ENCODE measurements at regions not wholly inside any gene's neighbourhood (a gene's known extent, or its start where the extent isn't known, plus 50 kb on each side); places are given as distances from the start of the nearest gene placed in this dataset.
"Not testable (repeated sequence)": the region's sequence is repeated elsewhere in the genome, so short reads cannot be mapped to it uniquely, and the experiment has no call there.

- H3K27me3 Mint-ChIP-seq: peaks cover 65% of the 10 kb centered on the region
- not testable (repeated sequence) for H3K4me3 Mint-ChIP-seq, H3K4me1 Mint-ChIP-seq, DNase-seq, H3K9me3 Mint-ChIP-seq, ATAC-seq, H3K27ac Mint-ChIP-seq
Observed at GRCh38 chr20:48512539-48512938, 315.3 kb downstream of the PREX1 start.

- not testable (repeated sequence) for H3K4me3 Mint-ChIP-seq, H3K9me3 Mint-ChIP-seq, H3K4me1 Mint-ChIP-seq, H3K27ac Mint-ChIP-seq, ATAC-seq, DNase-seq
- H3K27me3 Mint-ChIP-seq: peaks cover 14% of the 10 kb centered on the region
Observed at GRCh38 chr20:48505066-48505465, 322.7 kb downstream of the PREX1 start.

GRCh38 chr20:48503166-48503815, 324.5 kb downstream of the PREX1 start:
- no peak overlapping the region for H3K27ac Mint-ChIP-seq

GRCh38 chr20:48502758-48503157, 325.0 kb downstream of the PREX1 start:
- no peak for ATAC-seq
- peaks cover 11% of the 10 kb centered on the region for H3K27me3 Mint-ChIP-seq
- no peaks in the 10 kb centered on the region for H3K4me1 Mint-ChIP-seq
- no peak overlapping the region for H3K4me3 Mint-ChIP-seq
- H3K9me3 Mint-ChIP-seq: no peaks in the 10 kb centered on the region
- no peak overlapping the region for H3K27ac Mint-ChIP-seq
- DNase-seq: no peak

More at GRCh38 chr20:48503166-48503815, 324.5 kb downstream of the PREX1 start:
- peaks cover 13% of the 10 kb centered on the region for H3K27me3 Mint-ChIP-seq
- H3K4me3 Mint-ChIP-seq: no peak overlapping the region
- DNase-seq (no peak), ATAC-seq (no peak)
- no peaks in the 10 kb centered on the region for H3K9me3 Mint-ChIP-seq
- H3K4me1 Mint-ChIP-seq: no peaks in the 10 kb centered on the region

GRCh38 chr20:48502016-48502415, 325.8 kb downstream of the PREX1 start:
- no peak overlapping the region for H3K27ac Mint-ChIP-seq
- H3K9me3 Mint-ChIP-seq: no peaks in the 10 kb centered on the region
- no peak for ATAC-seq
- no peak for DNase-seq
- no peaks in the 10 kb centered on the region for H3K4me1 Mint-ChIP-seq
- H3K27me3 Mint-ChIP-seq: peaks cover 6% of the 10 kb centered on the region
- no peak overlapping the region for H3K4me3 Mint-ChIP-seq

- not testable (repeated sequence) for H3K27ac Mint-ChIP-seq, ATAC-seq, H3K27me3 Mint-ChIP-seq, H3K4me1 Mint-ChIP-seq, H3K9me3 Mint-ChIP-seq, H3K4me3 Mint-ChIP-seq, DNase-seq
Observed at GRCh38 chr20:48500900-48501299, 326.9 kb downstream of the PREX1 start.

GRCh38 chr20:48498939-48499338, 328.9 kb downstream of the PREX1 start:
- H3K4me1 Mint-ChIP-seq, ATAC-seq, H3K27ac Mint-ChIP-seq, H3K9me3 Mint-ChIP-seq, DNase-seq, H3K27me3 Mint-ChIP-seq, H3K4me3 Mint-ChIP-seq: not testable (repeated sequence)

- H3K27ac Mint-ChIP-seq, H3K4me3 Mint-ChIP-seq, H3K9me3 Mint-ChIP-seq, H3K4me1 Mint-ChIP-seq, ATAC-seq, DNase-seq, H3K27me3 Mint-ChIP-seq: not testable (repeated sequence)
Observed at GRCh38 chr20:48498125-48498524, 329.7 kb downstream of the PREX1 start.

GRCh38 chr20:48493966-48494365, 333.8 kb downstream of the PREX1 start:
- no peak for ATAC-seq
- Mint-ChIP-seq H3K27ac (no peak overlapping the region), H3K4me1 (no peaks in the 10 kb centered on the region), H3K27me3 (peaks cover 8% of the 10 kb centered on the region), H3K9me3 (no peaks in the 10 kb centered on the region), H3K4me3 (no peak overlapping the region)
- DNase-seq: no peak

GRCh38 chr20:48493331-48493730, 334.5 kb downstream of the PREX1 start:
- DNase-seq, H3K4me3 Mint-ChIP-seq, H3K27ac Mint-ChIP-seq, H3K9me3 Mint-ChIP-seq, H3K4me1 Mint-ChIP-seq, H3K27me3 Mint-ChIP-seq, ATAC-seq: not testable (repeated sequence)

- H3K27me3 Mint-ChIP-seq: peaks cover 9% of the 10 kb centered on the region
- DNase-seq (no peak), ATAC-seq (no peak)
- H3K4me1 Mint-ChIP-seq: no peaks in the 10 kb centered on the region
- H3K4me3 Mint-ChIP-seq: no peak overlapping the region
- H3K27ac Mint-ChIP-seq: no peak overlapping the region
- no peaks in the 10 kb centered on the region for H3K9me3 Mint-ChIP-seq
Observed at GRCh38 chr20:48492715-48493070, 335.1 kb downstream of the PREX1 start.

- no peak overlapping the region for H3K4me3 Mint-ChIP-seq
- no peak for ATAC-seq
Observed at GRCh38 chr20:48492015-48492714, 335.6 kb downstream of the PREX1 start.

GRCh38 chr20:48490961-48491831, 336.6 kb downstream of the PREX1 start:
- Mint-ChIP-seq H3K4me3 (no peak overlapping the region), H3K27me3 (peaks cover 20% of the 10 kb centered on the region), H3K27ac (peak overlapping the region in 1 of 2 donors; percentile 66), H3K9me3 (no peaks in the 10 kb centered on the region), H3K4me1 (no peaks in the 10 kb centered on the region)
- DNase-seq (no peak), ATAC-seq (no peak)

More at GRCh38 chr20:48492015-48492714, 335.6 kb downstream of the PREX1 start:
- no peak for DNase-seq
- H3K27me3 Mint-ChIP-seq: peaks cover 11% of the 10 kb centered on the region
- no peaks in the 10 kb centered on the region for H3K4me1 Mint-ChIP-seq
- H3K27ac Mint-ChIP-seq: no peak overlapping the region
- no peaks in the 10 kb centered on the region for H3K9me3 Mint-ChIP-seq

- H3K4me3 Mint-ChIP-seq: not testable (repeated sequence)
- H3K27me3 Mint-ChIP-seq: peaks cover 24% of the 10 kb centered on the region
Observed at GRCh38 chr20:48490341-48490740, 337.5 kb downstream of the PREX1 start.

GRCh38 chr20:48489656-48490055, 338.1 kb downstream of the PREX1 start:
- no peak overlapping the region for H3K4me3 Mint-ChIP-seq
- H3K27ac Mint-ChIP-seq: no peak overlapping the region
- ATAC-seq (no peak), DNase-seq (no peak)
- H3K9me3 Mint-ChIP-seq: no peaks in the 10 kb centered on the region
- H3K27me3 Mint-ChIP-seq: peaks cover 24% of the 10 kb centered on the region
- no peaks in the 10 kb centered on the region for H3K4me1 Mint-ChIP-seq

More at GRCh38 chr20:48490341-48490740, 337.5 kb downstream of the PREX1 start:
- DNase-seq, H3K27ac Mint-ChIP-seq, H3K9me3 Mint-ChIP-seq, ATAC-seq, H3K4me1 Mint-ChIP-seq: not testable (repeated sequence)

- ATAC-seq (no peak), DNase-seq (no peak)
- no peaks in the 10 kb centered on the region for H3K9me3 Mint-ChIP-seq
- peaks cover 24% of the 10 kb centered on the region for H3K27me3 Mint-ChIP-seq
- H3K4me1 Mint-ChIP-seq: no peaks in the 10 kb centered on the region
- no peak overlapping the region for H3K4me3 Mint-ChIP-seq
- H3K27ac Mint-ChIP-seq: no peak overlapping the region
Observed at GRCh38 chr20:48489046-48489463, 338.7 kb downstream of the PREX1 start.
